GM18858 (cell line): ENCODE measurements at regions not wholly inside any gene's neighbourhood (a gene's known extent, or its start where the extent isn't known, plus 50 kb on each side); places are given as distances from the start of the nearest gene placed in this dataset.

Experiments used
- ATAC-seq: cut with Tn5 transposase; IDR thresholded peaks from one replicate; pipeline ENCODE4 v1.9.1; 2021; ENCODE audit not compliant: unreplicated experiment

DNA sequence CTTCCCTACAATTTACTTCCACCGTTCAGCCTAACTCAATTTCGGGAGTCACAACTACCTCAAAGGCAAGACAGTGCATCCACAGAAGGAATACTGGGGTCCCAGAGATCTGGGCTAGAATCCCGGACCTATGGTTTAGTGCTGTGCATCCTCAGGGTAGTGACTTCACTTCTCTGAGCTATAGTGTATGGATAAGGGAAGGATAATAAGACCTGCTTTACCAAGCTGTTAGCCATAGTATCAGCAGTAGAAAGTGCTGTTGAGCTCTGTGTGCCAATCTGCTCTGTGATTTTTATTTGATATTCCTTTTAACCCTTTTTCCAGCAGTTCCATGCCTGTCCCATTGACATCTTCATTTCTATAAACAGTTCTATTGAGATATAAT lies 1044.3 kb downstream of the BCL11B start:
- no peak for ATAC-seq

DNA sequence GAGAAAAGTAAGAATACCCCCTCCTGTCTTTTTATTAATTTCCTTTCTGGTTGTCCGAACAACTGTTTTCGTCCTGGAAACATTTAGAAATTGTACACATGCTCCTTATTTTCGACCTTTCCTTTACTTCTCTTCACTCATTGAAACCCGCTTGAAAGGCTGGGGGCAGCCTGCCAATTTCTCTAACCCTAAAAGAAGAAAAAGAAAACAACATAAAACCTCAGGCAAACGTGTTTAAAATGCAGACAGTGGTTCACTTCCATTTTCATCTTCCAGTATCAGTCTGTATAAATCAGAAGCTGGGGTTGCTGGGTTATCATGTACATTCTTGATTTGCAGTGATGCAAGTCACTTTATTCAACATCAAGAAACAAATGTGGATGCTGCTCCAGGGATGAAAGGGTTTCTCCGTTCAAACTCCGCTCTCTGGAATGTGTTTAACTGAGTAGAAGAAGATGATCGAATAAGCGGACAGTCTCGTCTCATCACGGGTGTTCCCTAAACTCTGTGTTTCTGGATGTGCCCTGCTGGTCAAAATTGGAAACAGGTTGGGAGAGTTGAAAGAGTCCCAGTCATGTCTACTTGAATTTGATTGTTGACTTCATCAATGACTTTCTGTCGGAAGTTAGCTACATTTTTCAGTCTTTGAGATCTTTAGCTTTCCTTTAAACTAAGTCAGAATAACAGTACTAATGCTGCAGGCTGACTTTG lies 1042.2 kb downstream of the BCL11B start:
- ATAC-seq: no peak

DNA sequence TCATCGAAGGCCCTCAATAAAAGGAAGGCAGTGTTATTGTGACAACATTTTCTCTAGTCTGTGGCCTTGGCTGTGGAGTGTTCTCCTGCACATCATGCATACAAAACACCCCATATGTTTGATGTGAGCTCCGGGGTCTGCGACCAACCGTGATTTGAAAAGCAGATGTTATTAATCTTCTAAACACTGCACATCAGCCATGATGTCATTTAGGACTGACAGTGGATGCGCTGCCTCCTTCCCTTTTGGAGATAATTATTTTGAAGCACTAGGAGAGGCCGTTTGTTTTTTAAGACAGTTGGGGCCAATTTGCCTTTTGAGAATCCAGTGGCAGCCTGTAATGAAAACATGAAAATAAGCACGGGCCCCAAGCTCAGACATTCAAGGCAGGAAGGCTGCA lies 1041.6 kb downstream of the BCL11B start:
- no peak for ATAC-seq

DNA sequence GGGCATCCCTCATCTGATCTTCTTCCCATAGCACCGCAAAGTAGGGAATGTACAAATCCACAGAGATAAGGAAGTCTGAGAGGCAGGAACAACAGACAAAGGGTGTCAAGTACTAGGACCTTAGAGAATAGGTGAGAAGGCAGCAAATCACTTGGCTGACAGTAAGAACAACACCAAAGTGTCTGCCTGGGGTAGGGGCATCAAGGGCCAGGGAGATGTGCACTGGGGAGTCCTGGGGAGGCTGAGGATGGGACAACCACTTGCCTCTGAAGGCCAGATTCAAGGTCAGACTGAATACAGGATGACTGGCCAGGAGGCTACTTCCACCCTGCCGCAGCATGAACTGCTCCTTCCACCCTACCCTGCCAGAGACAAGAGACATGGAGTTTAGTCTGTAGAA lies 1040.8 kb downstream of the BCL11B start:
- ATAC-seq: no peak

DNA sequence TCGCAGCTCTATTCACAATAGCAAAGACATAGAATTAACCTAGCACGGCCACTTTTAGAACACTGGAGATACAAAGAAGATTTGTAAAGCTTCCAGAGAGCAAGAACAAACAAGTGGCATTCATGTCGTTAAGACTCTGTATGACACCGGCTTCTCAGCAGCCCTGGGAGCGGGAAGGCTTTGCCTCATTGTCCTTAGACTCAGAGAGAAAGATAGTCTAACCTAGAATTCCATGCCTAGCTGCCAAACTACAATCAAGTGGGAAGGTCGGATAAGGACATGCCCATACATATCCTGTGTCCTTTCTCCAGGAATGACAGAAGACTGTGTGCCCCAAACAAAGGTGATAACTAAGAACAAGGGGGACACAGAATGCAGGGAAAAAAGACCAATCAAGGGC lies 1038.3 kb downstream of the BCL11B start:
- ATAC-seq: no peak

DNA sequence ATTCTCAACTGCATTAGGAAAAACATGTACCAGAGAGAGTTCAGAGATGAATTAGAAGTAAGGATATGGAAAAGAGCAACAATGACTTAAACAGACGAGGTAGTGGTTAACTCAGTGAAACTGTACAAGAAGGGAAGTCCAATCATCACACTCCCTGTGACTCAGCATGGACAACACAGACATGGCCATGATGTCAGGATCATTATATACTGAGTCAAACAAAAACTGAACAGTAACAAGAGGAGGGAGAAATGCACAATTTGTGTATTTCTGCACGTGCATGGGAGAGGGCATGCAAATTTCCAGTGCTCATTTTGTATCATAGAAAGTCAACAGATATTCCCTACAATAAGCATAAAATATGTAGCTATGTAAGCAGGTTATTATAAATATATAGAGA lies 1037.8 kb downstream of the BCL11B start:
- ATAC-seq: no peak

DNA sequence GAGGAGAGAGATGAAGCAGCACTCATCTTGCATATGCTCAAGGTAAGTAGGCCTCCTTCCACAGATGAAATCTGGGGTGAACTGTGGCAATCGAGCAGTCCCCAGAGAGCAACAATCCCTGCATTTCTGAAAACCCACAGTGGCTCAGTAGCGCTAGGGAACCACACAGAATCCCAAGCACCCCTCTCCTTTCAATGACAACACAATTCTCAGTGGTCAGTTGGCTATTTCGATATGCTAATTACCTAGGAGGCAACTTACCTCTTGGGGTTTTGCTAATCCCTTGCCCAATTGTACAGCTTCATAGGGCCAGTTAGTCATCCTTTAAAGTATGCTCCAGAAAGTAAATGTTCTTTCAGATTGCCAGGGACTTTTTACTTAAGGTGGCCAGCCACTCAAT lies 1035.7 kb downstream of the BCL11B start:
- no peak for ATAC-seq

DNA sequence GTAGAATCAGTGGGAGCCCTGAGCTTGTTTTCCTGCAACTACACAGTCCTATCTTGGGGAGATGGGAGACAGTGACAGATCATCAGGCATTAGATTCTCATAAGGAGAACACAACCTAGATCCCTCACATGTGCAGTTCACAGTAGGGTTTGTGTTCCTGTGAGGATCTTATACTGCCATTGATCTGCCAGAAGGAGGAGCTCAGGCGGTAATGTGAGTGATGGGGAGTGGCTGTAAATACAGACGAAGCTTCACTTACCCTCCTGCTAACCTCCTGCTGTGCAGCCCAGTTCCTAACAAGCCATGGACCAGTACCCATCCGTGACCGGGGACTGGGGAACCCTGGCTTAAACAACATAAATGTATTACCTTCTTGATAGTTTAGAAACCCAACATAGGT lies 1034.1 kb downstream of the BCL11B start:
- ATAC-seq: no peak

DNA sequence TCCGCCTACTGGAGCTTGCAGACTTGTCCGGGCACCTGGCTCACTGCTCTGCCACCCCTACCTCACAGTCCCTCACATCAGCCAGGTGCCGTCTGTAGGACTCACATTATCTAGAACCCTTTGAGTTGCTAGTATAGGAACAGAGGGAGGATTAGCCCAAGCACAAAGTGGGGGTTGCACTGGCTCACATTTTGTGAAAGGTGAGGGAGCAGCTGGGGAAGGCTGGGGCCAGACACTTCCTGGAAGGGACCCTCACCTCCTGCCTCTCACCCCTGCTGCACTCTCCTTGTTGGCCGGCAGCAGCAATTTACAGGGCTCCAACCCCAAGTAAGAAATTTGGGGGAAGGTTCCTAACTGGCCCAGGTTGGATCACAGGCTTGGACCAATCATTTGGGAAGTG lies 1031.6 kb downstream of the BCL11B start:
- no peak for ATAC-seq

DNA sequence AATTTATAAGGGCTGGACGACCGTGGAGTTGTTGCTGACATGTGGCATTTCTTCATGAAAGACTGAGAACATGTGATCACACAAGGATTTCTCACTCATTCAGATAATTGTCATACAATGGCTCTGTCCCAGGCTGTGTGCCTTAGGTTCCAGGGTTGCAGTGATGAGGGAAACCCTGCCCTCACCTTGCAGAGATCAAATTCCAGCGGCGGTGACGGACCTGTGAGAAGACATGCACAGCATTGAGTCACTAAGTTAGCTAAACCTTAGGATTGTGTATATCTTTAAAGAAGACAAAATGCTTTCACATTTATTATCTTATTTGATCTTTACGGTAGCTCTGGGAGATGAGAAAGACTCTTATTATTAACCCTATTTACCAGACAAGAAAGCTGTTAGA lies 1029.1 kb downstream of the BCL11B start:
- ATAC-seq: no peak

DNA sequence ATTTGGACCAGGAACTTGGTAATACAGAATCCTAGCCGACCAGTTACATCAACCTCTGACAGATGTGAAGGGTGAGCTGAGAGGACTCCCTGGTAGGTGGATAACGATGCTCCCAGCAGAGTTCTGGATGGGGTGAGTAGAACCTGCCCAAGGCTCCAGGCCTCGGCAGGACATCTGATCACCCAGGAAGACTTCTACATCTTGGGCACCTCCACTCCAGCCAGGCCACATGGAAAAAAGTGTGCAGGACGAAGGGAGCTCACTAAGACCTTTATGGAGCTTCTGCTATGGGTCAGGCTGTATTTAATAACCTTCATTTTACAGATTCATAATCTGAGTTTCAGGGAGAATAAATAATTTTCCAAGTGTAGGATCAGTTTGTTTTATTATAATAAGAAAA lies 1028.7 kb downstream of the BCL11B start:
- no peak for ATAC-seq

DNA sequence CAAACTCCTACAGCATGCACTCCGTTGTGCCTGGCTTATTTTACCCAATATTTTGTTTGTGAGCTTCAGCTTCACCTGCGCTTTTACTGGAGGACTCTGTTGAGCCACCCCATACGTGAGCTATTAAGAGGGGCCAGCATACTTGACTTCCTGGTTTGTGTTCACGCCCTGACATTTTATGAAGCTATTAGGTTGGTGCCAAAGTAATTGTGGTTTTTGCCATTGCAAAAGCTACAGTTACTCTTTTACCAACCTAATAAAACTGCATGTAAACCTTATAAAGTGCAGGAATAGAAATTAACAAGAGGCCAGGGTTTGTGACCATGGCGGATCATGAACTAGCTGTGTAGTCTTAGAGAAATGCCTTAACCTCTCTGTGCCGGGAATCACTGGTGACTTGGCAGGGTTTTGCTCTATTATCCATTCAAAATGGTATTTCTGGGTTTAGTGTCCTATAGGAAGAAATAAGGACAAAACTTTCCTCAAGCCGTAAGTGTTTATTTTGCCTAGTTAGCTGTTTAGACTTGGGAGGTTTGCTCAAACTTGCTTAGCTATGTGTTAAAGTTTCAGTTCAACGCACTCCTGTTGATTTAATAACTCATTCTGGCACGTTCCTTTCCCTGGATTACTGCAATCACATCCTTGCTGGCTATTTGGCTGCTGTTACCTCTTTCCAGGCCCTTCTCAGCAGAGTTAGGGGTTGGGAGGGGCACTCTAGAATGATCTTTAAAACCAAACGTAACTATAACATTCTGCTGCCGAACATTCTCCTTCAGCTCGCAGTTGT lies 1027.6 kb downstream of the BCL11B start:
- no peak for ATAC-seq

DNA sequence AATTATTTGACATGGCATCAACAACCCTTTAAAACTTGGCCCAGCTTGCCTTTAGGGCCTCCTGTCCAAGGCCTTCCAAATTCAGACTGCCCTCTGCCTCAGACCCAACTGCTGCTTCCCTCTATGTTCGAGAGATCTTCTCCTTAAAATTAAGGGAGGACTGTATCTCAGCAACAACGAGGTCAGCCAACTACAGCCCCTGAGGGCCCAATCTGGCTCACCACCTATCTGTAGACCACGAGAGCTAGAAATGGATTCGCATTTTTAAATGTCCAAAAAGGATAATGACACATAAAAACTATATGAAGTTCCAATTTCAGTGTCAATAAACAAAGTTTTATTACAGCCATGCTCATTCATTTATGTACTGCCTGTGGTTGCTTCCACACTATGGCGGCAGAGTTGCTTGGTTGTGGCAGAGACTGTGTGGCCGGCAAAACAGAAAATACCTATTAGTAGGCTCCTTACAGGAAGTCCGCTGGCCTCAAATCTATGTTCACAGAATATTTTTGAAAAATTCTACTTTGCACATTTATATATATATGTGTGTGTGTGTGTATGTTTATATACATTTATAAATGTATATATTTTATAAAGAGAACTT lies 1026.9 kb downstream of the BCL11B start:
- ATAC-seq: no peak

DNA sequence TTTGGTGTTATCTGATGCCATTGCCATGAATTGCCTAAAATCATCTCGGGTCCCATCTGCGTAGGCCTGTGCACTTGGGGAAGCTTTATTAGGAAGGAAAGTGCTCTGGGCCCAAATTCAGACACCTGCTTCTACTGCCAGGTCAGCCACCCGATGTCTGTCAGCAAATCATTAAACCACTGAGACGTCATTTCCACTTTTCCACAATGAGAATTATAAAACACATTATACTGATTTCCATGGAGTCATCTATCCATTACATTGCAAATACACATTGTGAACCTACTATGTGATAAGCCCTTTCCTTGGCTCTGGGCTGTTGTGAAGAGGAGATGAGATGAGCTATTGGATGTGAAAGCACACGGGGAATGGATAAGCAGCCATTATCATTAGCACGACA lies 1022.9 kb downstream of the BCL11B start:
- no peak for ATAC-seq

DNA sequence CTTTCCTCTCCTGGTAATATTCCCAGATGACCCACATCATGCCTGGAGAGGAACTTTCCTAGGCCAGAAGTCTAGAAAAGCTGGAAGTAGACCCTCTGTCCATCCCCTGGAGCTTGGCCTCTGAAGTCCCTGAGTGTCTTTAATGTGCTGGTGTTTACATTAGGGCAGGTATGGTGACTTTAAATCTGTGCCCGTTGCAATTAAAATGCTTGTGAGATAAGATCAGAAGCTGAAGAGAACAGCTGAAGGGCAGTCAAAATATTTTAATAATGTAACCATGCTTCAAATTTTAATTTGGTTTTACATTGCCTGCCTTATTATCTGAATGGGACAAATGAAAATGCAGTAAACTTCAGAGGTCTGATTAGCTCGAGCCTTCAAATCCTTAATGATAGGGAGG lies 1022.5 kb downstream of the BCL11B start:
- no peak for ATAC-seq

DNA sequence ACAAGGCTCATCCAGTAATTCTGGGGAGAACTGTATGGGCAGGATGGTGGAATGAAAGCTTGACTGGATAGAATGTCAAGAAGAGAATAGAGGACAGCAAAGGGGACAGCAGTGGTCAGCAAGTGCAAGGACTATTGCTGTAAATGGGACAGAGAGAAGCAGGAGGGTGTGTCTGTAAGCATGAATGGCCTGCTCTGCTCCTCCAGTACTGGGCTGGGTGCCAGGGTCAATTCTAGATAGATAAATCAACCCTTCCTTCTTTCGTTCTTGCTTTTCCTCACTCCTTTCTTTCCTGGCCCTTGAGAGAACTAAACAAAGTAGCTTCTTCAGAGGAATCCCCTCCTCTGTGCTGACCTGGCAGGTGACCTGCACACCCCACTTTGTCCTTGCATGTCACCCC lies 1019.2 kb downstream of the BCL11B start:
- no peak for ATAC-seq

DNA sequence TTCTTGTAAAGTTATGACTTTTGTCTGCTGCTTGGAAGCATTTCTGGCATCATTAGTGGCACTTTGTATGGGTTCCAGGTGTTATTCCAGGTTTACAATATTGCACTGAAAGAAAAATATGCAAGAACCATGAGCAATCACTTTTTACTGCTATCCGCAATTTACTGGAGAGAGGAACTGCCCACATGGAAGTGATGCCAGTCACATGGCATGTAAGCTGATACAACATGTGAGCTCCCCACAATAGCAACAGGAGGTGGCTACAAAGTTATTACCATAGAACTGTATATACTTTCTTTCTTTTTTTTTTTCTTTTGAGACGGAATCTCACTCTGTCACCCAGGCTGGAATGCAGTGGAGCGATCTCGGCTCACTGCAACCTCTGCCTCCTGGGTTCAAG lies 1012.1 kb downstream of the BCL11B start:
- no peak for ATAC-seq

DNA sequence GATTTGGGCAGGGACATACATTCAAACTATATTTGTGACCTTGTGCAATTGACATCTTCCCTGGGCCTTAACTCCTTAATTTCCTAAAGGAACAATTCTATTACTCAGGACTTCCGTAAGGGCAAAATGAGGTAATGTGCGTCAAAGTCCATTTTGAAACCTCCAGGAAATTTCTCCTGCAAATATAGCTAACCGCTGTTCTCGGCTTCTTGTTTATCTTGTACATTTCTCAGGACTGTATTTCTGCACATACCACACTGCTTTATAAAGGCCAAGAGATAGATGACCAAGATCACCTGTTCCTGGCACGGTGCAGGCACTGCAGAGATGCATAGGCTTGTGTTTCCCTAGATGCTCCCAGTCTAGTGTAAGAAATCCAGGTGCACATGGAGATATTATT lies 1009.4 kb downstream of the BCL11B start:
- ATAC-seq: no peak

DNA sequence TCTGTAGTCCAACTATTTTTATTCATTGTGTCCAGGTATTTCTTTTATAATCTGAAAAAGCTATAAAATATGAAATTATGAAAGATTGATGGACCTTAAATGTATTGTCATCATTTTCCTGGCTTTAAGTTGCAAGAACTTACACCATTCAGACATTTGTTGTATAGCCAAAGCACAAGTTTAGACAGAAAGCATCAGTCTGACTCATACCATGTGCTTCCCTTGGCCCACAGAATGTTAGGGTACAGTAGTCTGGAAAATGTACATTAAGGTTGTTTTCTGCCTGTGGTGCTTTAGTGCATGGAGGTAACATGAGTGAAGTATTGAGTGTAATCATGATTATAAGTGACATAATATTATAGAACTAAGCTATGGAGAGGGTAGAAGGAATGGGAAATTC lies 1002.5 kb downstream of the BCL11B start:
- no peak for ATAC-seq

DNA sequence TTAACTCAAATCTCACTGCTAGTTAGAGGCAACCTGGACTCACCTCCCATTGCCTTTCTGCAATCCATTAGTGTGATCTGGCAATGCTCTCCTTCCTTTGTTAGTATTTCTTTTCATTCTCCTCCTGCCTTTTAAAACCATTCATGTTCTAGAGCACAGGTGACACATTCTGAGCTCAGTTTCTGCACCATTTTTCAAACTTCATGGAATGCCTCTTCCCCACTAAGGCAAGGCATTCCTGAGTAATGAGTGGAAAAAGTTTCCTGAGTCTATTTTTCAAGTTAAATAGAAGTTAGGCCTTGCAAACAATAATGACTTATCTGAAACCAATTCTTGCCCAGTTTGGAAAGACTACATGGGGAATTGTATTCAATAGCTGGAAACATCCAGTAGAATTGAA lies 1001.8 kb downstream of the BCL11B start:
- ATAC-seq: no peak

DNA sequence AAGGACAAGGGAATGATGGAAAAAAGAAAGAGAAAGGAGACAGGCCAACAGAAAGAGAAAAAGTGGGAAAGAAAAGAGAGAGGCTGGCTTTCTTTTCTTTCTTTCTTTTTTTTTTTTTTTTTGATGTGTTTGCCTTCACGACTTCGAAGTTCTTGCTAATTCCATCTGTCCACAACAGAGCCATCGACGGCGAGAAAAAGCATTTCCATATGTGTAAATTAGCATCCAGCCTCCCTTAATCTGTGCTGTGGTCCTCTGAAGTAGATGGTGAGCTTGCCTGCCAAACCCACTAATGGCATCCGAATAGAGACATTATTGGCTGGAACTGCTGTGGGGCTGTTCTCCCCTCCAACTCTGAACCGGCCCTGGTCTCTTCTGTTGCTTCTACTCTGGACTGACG lies 997.4 kb downstream of the BCL11B start:
- no peak for ATAC-seq

DNA sequence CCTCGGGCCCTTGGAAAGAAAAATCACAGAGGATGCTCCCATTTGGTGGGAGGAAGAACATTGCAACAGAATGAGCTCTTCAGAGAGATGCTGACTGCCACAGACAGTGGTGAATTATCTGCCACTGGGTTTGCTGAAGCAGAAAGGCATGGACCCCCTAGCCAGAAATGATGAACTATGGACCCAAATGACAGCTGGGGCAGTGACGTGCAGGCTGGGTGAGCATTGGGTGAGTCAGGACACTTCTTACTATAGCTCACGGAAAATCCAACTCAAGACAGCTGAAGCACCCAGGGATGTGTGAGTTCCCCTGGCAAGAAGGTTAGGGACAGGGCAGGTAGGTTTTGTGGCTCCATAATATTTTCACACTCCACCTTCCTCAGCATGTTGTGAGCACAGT lies 993.2 kb downstream of the BCL11B start:
- ATAC-seq: no peak
